ENCODE measurements at regions not wholly inside any gene's neighbourhood (a gene's known extent, or its start where the extent isn't known, plus 50 kb on each side); places are given as distances from the start of the nearest gene placed in this dataset.

DNA sequence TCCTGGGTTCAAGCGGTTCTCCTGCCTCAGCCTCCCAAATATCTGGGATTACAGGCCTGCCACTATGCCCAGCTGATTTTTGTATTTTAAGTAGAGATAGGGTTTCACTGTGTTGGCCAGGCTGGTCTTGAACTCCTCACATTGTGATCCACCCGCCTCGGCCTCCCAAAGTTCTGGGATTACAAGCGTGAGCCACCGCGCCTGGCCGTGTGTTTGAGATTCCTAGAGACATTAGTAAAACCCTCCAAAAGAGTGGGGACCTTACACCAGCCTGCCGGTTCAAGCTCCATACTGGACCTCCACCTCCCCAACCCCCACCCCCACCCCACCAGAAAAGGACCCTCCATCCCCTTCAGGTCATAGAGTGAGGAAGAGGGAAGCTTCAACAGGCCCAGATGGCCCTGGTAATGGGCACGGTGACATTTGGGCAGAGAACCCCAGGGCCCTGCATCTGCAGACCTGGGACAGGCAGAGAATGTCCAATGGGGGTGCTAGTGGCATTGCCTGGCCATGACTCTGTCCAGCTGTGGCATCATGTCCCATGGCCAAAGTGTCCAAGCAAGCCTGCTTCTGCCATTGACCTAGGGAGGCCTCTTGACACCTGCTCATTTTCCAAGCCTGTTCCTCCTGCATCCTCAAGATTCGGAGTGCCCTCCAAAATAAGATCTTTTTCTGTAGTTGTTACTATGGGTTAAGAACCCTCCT, 108.9 kb upstream of the KLF13 start:
- ATAC-seq: no peak
- peaks cover 21% of the 10 kb centered on the region for H3K4me1 Mint-ChIP-seq
- no peak overlapping the region for H3K27ac Mint-ChIP-seq
- H3K36me3 Mint-ChIP-seq: no peaks in the 10 kb centered on the region
- H3K9me3 Mint-ChIP-seq: no peaks in the 10 kb centered on the region
- POLR2A ChIA-PET: no interaction called here
- CTCF ChIA-PET: interaction anchor here (2.0 kb wide), 1 partner anchor 271 kb away, joined by 5 read pairs; no protein-coding TSS in a partner anchor
- no peak overlapping the region for H3K4me3 Mint-ChIP-seq
- H3K27me3 Mint-ChIP-seq (ENCODE audit: low read depth): no peaks in the 10 kb centered on the region
- no peak for DNase-seq (ENCODE audit: low spot score)
- TF ChIP-seq FOXK1 (CRISPR knock-in tag; IDR thresholded peaks at IDR 0.05) (no peak), GRHL2 (CRISPR knock-in tag; IDR thresholded peaks at IDR 0.05; ENCODE audit: insufficient replicate concordance, severe bottlenecking) (no peak), EMX1 (CRISPR knock-in tag; IDR thresholded peaks at IDR 0.05) (no peak), ZNF396 (CRISPR knock-in tag; IDR thresholded peaks at IDR 0.05; ENCODE audit: borderline replicate concordance) (no peak), PRDM15 (CRISPR knock-in tag; IDR thresholded peaks at IDR 0.05) (no peak), ATF1 (CRISPR knock-in tag; IDR thresholded peaks at IDR 0.05) (no peak), ZBTB43 (CRISPR knock-in tag; IDR thresholded peaks at IDR 0.05) (no peak), ZNF232 (CRISPR knock-in tag; IDR thresholded peaks at IDR 0.05) (no peak), ZNF121 (CRISPR knock-in tag; IDR thresholded peaks at IDR 0.05) (no peak), ZNF138 (CRISPR knock-in tag; conservative IDR thresholded peaks at IDR 0.05) (no peak), ZNF671 (CRISPR knock-in tag; IDR thresholded peaks at IDR 0.05) (no peak), TEAD1 (CRISPR knock-in tag; IDR thresholded peaks at IDR 0.05) (no peak)
- TF ChIP-seq, protein P1, sequence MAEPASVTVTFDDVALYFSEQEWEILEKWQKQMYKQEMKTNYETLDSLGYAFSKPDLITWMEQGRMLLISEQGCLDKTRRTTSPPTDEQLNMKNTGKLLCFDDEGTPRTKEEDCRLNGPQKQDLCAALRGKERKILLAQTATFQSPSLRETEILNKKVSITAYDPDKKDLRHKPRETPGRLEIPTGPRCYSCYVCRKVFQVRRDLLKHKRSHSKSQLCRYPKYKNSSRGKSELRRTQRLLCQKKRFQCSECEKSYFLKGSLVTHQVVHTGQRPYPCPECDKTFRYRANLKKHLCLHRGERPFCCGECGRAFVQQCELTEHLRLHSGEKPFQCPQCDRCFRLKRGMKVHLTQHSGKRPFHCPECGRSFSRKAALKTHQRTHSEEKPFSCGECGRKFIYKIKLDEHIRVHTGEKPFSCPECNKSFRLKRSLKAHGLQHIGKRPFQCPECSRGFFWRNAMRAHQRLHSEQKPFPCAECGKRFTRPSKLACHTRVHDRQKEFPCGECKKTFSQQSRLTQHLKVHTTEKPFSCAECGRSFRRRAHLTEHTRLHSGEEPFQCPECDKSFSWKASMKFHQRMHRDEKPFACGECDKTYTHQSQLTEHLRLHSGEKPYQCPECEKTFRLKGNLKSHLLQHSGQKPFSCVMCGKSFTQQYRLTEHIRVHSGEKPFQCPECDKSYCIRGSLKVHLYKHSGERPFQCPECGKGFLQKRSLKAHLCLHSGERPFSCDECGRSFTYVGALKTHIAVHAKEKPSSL (CRISPR knock-in tag; conservative IDR thresholded peaks at IDR 0.05): no peak
- TF ChIP-seq, protein P2, sequence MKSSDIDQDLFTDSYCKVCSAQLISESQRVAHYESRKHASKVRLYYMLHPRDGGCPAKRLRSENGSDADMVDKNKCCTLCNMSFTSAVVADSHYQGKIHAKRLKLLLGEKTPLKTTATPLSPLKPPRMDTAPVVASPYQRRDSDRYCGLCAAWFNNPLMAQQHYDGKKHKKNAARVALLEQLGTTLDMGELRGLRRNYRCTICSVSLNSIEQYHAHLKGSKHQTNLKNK (CRISPR knock-in tag; IDR thresholded peaks at IDR 0.05): no peak
- TF ChIP-seq, protein P3, sequence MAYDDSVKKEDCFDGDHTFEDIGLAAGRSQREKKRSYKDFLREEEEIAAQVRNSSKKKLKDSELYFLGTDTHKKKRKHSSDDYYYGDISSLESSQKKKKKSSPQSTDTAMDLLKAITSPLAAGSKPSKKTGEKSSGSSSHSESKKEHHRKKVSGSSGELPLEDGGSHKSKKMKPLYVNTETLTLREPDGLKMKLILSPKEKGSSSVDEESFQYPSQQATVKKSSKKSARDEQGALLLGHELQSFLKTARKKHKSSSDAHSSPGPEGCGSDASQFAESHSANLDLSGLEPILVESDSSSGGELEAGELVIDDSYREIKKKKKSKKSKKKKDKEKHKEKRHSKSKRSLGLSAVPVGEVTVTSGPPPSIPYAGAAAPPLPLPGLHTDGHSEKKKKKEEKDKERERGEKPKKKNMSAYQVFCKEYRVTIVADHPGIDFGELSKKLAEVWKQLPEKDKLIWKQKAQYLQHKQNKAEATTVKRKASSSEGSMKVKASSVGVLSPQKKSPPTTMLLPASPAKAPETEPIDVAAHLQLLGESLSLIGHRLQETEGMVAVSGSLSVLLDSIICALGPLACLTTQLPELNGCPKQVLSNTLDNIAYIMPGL (CRISPR knock-in tag; IDR thresholded peaks at IDR 0.05): no peak

- peaks cover 35% of the 10 kb centered on the region for H3K4me1 Mint-ChIP-seq
- no peaks in the 10 kb centered on the region for H3K36me3 Mint-ChIP-seq
- H3K4me3 Mint-ChIP-seq: no peak overlapping the region
- POLR2A ChIA-PET: no interaction called here
- no peak for TF ChIP-seq NFYB (CRISPR knock-in tag; conservative IDR thresholded peaks at IDR 0.05; ENCODE audit: low read depth)
- TF ChIP-seq NR1H2 (CRISPR knock-in tag; IDR thresholded peaks at IDR 0.05): no peak
- no peak for TF ChIP-seq ZNF512 (CRISPR knock-in tag; IDR thresholded peaks at IDR 0.05; ENCODE audit: borderline replicate concordance)
- CTCF ChIA-PET: no interaction called here
- ATAC-seq: no peak
- no peaks in the 10 kb centered on the region; the same call in 1 of the 2 replicates for H3K27me3 Mint-ChIP-seq (ENCODE audit: low read depth)
- DNase-seq (ENCODE audit: low spot score): no peak
- H3K9me3 Mint-ChIP-seq: no peaks in the 10 kb centered on the region
- H3K27ac Mint-ChIP-seq: no peak overlapping the region
Observed at GRCh38 chr15:31219221-31219620, 107.4 kb upstream of the KLF13 start.

Measured in WTC11 (cell line).